D341Med (cell line): ENCODE measurements at regions not wholly inside any gene's neighbourhood (a gene's known extent, or its start where the extent isn't known, plus 50 kb on each side); places are given as distances from the start of the nearest gene placed in this dataset.

Experiments used
- DNase-seq: peaks from one replicate; pipeline ENCODE4 v3.0.0; 2012; ENCODE audit warnings: low spot score

DNA sequence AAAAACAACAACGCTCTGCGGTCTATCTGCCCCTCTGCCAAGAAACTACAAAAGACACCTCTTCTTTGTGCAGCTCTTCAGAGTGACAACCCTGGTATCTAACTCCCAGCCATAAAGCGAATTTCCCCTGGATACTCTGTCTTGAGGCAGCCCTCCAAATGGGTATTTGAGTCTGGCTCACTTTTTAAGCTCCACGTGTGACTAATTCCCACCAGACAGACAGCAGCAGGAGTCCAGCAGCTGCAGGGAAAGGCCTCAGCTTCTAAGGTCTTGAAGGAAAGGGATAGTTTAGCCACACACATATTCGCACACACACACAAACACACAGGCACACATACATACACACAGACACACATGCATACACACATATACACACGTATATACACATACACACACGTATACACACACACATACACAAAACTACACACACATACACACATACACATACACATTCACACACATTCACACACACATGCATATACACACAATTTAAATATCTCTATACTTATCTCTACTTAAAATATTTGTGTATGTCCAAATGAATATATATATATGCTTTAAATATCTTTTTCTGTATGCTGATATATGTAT lies 188.8 kb downstream of the TSHZ3 start:
- no peak for DNase-seq

DNA sequence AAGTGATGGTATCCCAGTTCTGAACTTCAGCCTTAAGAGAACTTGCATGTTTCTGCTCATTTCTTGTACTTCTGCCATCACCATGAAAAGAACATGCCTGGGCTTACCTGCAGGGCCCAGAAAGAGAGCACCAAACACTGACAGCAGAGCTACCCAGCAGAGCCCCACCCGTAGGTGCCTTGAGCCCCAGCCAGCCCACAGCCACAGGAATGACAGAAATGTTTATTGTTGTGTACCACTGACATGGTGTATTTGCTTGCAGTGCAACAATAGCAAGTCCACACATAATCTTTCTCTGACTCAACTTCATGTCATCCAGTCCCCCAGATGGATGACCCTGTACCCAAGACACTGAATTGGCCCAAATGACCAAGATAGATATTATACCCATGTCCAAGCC lies 195.2 kb downstream of the TSHZ3 start:
- DNase-seq, result no peak

DNA sequence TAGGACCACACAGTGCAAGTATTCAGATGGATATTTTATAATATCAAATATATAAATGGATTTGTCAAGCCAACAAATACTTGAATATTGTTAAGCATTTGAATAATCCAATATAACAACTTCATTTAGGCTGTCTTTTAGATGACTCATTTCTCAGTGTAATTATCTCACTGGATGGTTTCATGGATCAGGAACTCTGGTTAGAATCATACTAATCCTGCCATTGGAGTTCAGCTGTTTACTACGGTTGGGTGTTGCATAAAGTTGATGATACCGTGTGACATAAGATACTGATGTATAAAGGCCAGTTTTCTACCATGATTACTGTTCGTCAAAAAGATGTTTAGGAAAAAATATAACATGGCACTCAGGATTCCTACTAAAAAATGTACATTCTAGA lies 196.3 kb downstream of the TSHZ3 start:
- no peak for DNase-seq

DNA sequence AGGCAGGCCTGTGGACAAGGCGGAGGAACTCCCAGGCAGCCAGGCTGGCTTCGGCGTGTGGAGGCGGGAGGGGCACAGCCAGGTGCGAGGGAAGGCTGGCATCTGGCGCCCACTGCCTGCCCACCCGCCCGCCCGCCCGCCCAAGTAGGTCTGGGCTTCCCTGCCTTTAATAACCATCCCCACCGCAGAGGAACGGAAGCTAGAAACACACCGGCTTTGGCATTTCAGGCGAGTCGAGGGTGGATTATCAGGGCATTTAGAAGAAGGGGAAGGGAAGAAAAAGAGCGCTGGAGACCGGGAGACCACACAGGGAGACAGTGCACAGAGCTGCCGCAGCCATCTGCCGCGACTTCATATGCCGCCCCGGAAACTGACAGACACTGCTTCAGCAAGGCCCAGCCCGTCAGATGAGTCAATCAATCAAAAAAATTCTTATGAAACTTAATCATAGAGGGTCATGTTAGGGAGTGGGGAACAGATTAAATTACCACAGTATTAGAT lies 199.7 kb downstream of the TSHZ3 start:
- DNase-seq, result no peak

DNA sequence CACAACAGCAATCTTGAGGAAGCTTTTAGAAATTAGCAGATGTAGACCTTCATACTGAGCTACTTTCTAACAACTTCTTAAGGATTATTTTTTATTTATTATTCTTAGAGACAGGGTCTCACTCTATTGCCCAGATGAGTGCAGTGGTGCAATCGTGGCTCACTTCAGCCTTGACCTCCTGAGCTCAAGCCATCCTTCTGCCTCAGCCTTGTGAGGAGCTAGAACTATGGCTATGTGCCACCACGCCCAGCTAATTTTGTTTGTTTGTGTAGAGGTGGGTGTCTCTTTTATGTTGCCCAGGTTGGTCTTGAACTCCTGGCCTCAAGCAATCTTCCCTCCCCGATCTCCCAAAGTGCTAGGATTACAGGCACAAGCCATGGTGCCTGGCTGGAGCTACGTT lies 200.6 kb downstream of the TSHZ3 start:
- no peak for DNase-seq

DNA sequence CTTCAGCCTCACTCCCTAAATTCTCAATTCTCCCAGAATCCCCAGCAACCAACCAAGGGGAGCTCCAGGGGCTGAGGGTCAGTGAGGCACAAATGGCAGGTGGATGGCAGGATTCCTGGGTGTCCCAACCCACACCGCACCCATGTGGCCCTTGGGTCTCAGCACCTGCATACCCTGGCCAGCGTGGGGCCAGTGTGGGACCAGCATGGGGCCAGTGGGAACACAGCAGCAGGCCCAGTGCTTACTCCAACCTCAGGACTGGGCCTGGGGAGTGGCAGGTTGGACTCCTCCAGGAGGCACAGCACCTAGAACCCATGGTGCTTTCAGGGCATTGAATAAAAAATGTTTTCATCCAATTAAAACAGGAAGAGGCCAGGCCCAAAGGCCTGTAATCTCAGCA lies 202.0 kb downstream of the TSHZ3 start:
- DNase-seq, result no peak

DNA sequence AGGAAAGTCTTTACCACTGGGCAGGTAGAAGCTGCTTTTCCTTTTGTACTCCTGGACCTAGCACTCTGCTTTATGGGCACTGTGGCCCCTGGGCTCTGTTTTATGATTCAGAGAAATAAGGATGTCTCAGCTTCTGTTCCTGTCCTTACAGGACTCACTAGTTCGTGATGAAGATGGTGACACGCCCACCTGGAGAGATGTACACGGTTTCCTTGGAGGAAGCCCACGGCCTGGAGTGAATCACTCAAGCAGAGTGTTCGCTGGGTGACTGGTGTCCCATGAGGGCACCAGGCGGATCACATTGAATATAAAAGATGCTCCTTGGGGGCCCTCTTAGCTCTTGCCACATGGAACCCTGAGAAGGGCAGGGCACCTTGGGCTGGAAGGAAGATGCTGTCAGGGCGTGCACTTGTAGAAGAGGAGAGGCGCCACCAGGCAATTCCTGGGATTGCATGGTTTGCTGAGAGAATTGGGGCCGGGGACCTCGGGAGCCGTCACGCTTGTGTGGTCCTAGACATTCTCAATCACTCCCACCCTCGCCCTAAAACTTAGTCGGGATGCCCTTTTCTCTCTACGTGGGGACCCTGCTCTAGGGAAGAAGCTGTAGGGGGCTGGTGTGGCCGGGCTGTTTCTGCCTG lies 202.6 kb downstream of the TSHZ3 start:
- DNase-seq, result no peak

DNA sequence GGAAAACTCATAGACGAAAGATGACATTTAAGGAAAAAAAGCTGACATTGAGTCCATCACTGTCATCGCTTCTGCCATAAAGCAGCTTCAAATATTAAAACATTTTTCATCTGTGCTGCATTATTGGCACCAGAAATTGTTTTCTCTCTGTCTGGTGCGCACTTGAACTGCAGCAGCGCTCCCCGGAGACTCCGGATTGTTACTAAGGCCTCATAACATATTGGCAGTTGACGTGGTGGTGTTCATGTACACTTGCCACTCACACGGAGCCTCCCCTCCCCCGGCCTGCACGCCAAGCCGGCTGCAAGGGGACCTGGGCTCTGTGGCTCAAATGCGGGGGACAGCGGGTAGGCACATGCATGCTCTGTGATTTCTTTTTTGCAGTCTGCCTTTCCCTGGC lies 203.2 kb downstream of the TSHZ3 start:
- no peak for DNase-seq

DNA sequence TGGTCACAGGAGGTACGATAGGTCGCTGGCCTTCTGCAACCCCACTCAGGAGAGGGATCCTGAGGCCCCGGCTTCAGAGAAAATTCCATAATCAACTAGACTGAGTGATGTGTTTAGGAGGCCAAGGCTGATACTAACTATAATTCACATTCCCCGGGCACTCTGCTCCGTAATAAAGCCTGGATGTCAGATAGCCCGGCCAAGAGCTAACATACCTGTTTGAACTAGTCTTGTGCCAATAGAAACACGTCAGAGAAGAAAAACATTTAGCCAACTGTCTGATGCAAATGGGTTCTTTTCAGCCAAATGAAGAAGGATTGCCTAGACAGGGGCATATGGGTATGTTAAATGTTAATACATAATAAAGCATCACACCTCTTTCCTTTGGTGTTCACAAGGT lies 204.2 kb downstream of the TSHZ3 start:
- DNase-seq, result no peak

DNA sequence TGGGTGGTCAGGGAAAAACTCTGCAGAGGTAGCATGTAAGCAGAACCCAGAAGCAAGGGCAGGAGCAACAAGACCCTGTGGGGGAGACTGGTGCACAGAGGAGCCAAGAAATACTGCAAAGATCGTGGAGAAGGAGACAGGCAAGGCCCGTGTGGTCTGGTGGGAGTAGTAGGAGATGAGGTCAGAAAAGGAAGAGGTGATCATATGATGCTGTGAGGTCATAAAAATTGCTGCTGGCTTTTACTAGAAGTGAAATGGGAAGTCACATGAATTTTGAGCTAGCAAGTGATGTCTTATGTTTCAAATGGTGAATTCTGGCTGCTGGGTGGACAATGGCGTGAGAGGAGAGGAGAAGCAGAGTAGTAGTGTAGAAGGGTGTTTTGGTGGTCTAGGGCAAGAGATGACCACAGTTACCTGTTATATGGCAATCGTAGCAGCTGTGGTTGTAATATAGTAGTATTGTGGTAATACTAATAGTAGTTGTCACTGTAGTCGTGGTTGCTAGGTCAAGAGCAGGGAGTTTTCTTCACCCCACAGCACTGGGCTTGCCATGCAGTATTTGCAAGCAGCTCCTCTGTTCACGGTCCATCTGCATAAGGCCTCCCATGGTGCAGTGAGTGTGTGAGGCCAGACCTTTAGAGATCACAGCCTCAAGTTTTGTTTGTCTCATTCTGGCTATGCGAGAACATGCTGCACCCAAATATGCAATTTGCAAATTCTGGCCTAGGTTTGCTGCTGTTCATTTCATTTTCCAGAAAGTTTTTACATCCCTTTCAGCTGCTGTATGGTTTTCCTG lies 205.0 kb downstream of the TSHZ3 start:
- DNase-seq, result no peak

DNA sequence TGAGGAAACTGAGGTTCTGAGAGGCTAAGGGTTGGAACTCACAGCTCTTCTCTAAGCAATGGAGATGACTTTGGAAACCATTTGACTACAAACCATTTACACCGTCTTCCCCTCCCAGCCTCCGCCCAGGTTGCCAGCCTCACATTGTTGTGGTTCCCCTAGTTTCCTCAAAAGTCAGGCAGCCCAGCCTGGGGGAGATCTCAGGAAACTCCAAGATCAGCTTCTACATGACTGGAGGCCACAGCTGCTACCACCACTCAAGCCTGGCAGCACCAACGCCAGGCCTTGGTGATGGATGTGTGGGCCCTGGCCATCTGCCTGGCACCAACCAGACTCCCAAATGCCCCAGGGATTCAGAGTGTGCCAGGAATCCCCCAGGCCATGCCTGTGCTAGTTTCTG lies 207.9 kb downstream of the TSHZ3 start:
- DNase-seq, result no peak

DNA sequence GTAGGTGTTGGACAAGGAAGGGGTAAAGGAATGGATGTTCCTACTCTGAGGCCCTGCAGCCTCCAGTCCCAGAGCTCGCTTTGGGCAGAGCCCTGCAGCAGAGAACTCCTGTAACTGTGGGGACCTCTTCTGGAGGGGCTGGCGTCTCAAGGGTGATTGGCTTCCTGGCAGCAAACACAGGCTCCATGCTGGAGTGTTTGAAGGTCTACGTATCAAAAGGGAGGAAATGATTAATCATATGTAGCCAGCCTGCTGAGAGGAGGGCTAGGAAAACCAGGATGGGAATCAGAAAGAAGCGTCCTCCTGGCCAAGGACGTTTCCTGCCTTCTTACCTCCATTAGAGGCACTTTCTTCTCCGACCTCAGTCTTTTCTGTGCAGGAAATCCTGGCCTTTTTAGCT lies 208.5 kb downstream of the TSHZ3 start:
- DNase-seq, result no peak

DNA sequence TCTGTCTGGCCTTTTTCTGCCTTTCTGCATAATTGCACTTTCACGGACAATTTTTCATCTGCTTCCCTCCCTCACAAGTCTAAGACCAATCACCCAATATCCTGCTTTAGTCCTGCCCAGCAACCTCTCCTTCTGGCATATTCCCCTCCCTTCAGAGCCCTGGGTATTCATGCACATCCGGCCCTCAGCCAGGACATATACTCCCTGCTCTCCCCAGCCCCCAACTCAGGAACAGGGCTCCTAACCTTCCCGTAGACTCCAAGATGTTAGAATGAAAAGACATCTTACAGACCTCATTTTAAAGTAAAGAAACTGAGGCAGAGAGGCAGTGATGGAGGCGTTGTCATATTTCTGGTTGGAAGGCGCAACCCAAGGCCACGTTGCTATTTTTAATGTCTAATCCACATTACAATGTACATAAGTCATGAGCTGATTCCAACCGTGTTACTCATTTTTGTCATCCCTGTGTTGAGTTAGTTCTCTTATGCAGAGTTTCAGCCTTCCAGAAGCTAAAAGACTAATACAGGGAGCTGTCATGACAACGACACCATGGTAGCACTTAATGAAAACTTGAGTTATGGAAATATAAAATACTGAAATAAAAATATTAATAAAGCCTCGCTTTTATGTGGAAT lies 209.2 kb downstream of the TSHZ3 start:
- no peak for DNase-seq

DNA sequence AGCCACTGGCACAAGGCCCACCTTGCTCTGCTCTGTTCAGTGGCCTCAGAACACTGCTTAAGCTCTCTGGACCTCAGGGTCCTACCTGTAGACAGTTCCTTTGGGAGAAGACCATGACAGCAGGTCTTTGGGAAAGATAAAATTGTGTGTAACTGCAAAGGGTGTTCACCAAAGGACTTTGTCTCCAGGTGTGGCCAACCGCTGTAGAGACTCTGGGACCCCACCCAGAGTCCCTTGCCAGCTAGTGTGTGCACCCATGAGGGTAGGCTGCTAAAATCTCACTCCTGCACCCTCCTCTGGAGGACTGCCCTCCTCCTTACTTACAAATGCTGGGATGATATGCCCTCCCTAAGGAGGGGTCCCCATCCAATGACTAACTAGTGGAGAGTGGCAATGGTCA lies 211.2 kb downstream of the TSHZ3 start:
- DNase-seq, result no peak

DNA sequence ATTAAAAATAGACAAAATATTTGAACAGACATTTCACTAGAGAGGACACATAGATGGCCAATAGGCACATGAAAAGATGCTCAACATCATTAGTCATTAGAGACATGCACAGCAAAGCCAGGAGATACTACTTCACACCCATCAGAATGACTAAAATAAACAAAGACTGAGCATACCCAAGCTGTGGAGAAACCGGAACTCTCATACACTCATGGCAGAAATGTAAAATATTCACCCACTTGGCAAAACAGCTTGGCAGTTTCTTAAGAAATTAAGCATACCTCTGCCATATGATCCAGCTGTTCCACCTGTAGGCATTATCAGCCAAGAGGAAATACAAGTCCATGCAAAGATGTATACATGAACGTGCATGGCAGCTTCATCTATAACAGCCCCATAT lies 213.4 kb downstream of the TSHZ3 start:
- DNase-seq, result no peak

DNA sequence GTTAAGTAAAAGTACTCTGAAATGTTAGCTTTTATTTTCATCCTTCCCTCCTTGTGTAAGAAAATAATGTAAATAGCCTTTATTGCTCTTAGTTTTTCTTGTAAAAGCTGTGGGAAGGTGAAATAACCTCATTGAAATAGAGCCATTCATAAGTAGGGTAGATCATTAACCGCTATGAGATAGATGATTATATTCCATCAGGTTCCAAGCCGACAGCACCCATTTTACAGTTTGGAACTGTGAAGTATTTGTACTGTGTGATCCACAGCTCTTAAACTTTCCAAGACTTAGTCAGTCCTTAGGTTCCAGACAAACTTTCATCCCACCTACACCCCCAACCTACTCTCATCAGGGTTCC lies 216.5 kb downstream of the TSHZ3 start:
- DNase-seq, result no peak

DNA sequence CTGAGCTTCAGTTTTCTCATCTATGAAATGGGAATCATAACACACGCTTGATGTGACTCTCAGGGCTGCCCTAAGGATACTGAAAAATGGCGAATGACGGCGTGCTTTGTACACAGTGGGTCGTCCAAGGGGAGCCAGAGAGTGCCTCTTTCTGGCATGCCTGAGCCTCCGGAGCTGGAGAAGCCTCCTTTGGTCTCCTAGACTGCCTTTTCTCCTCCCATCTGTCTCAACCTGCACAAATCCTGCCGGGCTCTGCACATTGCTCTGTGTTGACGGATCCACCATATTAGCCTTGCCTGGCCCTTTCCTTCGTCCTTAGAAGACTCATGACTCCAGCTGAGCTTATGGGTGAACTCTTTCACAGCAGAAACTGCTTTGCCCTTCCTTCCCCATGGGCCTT lies 220.9 kb downstream of the TSHZ3 start:
- DNase-seq, result no peak

DNA sequence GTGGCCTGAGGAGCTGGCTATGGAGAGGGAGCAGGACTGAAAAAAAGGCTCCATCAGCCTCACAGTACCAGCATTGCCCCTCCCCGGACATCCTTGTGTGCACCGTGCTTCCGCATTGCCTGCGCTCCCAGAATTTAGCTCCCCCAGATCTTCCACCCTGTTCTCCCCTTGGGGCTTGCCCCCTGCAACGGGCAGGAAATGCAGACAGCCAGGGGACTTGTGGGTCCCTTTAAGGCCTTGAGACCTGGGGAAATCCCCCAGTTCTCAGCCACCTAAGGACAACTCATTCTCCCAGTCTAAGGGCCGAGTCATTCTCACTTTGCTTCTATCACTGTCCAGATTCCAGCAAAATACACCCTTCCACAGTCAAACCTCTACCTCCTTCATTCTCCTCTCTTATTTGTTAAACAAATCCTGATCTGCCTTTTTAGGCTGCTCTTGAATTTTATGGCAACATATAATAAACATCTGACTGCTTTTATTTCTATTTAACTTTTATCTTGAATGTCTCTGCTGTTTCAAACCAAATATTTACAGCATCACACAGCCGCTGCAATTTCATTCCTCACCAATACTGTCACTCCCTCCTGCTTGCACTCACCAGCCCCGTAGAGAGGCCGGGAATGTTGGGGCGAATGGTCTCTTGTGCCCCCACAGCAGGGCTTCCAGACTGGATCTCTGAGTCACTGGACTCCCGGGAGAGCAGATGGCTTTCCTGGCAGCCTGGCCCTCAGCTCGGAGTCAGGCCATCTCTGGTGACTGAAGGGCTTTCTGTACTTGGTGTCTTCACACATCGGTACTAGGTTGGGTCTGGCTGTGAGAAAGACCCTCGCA lies 221.9 kb downstream of the TSHZ3 start:
- no peak for DNase-seq

DNA sequence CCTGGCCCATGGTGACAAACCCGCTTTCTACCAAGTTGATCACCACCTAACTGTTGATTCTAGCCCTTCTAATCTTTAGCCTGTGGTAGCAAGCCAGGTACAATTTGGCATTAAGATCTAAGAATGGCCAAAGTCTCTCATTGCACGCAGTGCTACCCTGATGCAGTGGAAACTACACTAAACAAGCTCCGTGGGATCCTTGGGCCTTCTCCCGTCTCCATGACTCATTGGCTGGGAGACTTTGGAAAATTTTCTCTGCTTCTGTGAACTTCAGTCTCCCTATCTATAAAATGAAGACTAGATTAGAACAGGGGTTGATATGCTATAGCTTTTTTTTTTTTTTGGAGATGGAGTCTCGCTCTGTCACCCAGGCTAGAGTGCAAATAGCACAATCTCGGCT lies 223.0 kb downstream of the TSHZ3 start:
- no peak for DNase-seq

DNA sequence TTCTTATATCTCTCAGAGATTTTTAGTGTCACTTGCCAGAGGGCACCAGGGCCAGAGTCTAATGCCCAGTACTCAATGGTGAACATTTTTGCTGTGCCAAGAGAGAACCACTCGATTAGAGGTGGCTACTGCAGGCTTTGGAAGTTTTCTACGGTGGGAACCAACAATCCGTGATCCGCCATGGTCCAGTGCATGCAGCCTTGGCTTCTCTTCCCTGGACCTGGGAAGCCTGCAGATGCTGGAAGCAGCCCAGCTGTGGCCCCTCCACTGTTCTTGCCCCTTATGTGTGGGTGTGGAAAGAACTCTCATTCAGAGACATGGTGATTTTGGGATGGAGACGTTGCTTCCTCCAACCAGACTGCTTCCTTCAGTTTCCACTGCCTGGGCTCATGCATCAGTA lies 224.2 kb downstream of the TSHZ3 start:
- DNase-seq, result no peak

DNA sequence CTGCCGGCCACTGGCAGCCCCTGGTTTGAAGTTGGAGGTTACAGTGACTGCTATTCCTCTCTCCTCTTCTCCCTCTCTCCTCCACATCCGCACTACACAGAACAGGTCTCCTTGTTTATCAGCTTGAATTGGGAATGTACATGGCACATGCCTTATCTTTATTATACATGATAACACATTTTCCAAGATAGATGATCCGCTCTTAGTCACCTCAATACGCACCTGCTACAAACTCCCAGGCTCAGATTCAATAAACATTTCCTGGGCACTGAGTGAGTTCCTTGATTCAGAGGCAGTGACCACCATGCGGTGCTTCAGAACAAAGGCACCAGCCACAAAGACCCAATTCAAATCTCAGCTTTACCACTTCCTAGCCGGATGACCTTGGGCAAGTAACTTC lies 227.7 kb downstream of the TSHZ3 start:
- DNase-seq, result no peak

DNA sequence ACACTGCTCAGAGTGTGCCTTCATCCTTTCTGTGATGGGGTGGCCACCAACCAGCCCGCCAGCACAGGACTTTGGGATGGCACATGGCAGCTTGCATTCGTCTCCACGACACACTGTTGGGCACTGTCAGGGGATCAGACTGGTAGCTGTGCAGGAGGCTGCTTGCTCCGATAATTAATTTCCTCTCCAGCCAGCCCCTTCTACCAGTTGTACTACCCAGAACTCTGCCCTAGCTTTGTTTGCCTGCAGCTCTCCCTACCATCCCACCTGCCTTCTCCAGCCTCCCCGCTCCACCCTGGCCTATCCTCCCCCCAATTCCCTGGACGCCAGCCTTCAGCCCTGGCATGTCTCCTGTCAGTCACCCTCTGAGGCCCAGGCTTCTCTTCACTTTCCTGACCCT lies 228.3 kb downstream of the TSHZ3 start:
- DNase-seq, result no peak
